ENCODE measurements at regions not wholly inside any gene's neighbourhood (a gene's known extent, or its start where the extent isn't known, plus 50 kb on each side); places are given as distances from the start of the nearest gene placed in this dataset.
"Not testable (repeated sequence)": the region's sequence is repeated elsewhere in the genome, so short reads cannot be mapped to it uniquely, and the experiment has no call there.

DNA sequence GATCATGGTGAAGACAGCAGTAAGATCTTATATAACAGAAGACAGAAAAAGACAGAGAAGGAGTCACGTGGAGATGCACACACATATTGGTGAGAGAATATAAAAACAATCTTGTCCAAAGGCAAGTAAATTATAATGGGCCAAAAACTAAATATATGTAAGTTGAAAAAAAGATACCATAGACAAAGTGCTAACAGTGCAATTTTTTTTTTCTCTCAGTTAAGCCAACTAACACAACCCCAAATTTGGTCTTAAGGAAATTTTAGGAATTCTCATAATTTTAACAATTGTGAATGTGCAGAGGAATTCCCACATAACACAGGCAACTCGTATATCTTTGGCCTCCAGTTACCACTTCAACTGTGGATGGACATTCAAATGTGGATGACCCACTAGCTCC lies 432.2 kb downstream of the SOX2 start:
- no peak for DNase-seq

DNA sequence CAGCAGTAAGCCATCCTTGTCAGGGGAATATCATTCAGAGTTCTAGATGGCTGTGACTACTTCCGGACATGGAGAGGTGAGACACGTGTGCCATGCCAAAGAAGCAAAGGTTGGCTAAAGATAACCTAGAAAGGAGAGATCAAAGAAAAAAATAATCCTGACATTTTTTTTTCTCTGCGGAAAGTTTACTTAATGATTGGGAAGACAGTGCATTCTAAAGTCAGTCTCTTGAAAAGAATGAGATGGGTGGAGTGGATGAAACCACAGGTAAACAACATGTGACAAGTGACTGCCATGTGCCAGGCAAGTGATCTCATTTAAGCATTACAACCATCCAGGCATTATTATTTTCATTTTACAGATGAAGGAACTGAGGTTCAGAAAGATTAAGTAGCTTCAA lies 436.6 kb downstream of the SOX2 start:
- no peak for DNase-seq

DNA sequence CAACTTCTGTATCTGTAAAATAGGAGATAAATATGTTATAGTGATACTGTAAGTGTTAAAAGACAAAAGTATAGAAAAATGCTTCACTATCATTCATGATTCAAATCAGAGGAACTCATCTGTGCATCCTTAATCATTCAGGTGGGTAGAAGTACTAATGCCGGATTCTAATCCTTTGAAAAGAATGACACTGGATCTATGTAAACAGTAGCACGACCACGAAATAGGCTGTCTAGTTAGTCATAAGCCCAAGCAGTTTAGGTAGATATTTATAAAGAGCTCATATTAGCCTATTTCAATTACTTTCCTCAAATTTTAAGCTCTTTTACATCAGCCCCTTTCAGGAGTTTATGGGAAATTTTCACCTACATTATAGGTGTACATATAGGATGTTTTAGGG lies 437.9 kb downstream of the SOX2 start:
- DNase-seq: no peak

DNA sequence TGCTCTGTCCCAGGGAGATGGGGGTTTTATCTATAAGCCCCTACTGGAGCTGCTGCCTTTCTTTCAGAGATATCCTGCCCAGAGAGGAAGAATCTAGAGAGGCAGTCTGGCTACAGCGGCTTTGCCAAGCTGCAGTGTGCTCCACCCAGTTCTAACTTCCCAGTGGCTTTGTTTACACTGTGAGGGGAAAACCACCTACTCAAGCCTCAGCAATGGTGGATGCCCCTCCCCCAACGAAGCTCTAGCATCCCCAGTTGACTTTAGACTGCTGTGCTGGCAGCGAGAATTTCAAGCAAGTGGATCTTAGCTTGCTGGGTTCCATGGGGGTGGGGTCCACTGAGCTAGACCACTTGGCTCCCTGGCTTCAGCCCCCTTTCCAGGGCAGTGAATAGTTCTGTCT lies 444.6 kb downstream of the SOX2 start:
- DNase-seq: not testable (repeated sequence)

DNA sequence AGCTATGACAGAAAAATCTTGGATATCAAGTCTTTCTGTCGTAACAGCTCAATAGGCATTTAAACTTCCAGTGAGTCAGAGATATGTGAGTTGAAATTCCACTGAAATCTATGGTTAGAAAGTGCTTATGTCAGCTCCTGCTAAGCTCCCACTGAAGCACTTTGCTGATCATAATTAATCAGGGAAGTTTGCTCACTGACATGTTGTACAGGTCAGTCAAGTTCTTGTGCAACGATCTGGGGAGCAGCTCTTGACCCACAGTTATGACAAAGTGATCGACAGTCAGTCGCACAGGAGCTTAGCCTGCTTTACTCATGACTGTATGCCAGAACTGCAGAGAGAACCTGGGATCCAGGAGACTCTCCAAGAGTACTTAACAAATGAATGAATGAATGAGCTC lies 453.5 kb downstream of the SOX2 start:
- no peak for DNase-seq

DNA sequence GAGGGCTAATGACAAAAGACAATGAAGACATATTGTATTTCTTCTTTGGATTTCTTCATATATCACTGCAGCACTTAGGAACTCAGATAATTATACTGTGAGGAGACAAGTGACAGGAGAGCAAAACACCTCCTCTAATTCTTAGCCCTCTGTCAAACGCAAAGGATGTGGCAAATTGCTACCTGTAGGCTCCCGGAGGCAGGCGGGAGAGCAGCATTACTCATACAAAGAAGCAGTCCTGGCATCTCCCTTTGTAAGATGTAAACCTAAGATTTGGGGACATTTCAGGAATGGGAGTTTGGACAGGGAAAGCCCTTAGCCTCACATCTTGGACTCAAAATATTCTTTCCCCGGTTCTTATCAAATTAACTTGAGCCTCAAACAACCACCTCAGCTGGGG lies 460.8 kb downstream of the SOX2 start:
- no peak for DNase-seq

DNA sequence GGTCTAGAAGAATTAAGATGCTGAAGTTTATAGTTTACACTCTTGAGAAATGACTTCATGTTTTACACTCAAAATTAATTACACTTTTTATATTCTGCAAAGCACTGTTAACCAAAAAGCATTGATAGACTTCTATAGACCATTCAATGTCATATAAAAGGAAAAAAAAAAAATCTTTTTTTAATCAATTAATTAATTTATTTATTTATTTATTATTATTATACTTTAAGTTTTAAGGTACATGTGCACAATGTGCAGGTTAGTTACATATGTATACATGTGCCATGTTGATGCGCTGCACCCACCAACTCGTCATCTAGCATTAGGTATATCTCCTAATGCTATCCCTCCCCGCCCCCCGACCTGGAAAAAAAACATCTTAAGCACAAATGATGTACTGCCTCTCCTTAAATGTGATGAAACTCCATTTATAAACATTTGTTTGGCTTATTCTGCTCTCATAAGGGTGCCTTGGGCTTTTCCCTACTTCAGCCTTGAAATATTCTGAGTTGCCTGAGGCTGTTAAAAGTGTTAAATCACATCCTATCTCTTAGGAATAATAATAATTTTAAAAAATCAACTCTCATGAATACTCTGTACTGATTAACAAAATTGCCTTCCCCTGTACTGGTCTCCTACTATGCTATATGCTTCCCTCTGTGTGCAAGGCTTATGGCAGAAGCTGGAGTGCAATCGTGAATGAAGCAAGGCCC lies 466.9 kb downstream of the SOX2 start:
- no peak for DNase-seq

DNA sequence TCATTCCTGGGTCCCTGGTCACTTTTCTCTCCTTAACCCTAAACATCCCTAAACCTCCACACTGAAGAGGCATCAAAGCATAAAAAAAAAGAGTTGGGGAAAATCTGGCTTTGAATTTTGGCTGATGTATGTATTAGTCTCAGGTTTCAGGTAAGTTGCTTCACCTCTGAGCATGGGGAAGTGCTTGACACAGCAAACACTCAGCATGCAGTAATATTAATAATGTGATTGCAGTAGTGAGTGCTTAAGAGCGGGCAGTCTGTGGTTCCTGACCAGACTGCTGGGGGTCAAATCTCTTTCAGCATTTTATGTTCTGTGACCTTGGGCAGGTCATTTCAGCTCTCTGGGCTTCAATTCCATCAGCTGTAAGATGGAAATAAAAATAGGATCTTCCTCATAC lies 467.9 kb downstream of the SOX2 start:
- no peak for DNase-seq

DNA sequence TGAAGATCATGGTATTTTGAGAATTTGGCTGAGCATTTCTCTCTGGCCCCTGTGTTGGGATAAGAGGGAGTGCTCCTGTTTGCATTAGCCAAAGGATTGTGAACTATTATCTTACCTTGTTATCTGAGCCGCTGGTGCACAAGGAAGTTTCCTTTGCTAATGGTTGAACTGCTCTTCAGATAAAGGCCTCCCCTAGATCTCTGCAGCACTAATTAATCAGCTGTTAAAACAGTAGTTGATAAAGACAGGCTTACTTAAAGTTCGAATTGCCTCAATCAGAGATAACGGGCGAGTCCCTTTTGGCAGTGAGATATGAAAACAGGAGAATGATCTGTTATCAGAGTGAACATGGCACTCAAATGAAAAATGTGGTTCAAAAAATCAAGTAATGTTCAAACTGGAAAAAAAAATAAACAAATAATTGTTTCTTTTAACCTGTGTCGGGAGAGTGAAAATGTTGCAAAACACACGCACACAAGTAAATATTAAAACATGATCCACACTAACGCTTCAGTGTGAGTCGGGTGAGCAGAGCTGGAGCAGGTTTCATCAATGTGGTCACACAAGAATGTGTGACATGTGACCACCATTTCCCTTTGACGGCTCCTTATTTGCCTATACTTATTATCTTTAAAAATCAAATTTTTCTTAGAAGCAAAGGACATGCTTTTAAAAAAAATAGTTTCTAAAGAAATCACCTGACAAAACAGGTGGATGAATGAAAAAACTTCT lies 469.1 kb downstream of the SOX2 start:
- no peak for DNase-seq

DNA sequence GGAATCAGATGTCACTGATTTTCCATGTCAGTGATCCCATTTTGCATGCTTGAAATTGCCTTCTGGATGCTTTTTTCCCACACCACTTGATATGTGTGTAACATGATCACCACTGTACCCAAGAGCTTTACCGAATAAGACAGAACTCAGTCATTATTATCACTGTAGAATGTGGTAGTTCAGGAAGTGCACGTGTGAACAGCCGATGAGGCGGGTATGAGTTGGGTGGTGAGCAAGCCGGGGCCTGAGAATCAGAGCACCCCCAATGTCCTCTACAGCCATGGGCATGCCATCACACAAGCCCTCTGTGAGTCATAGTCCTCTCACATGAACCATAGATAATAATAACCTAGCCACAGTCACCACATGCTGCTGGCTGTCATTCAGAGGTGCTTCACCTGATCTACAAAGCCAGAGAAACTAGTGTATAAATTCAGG lies 470.8 kb downstream of the SOX2 start:
- DNase-seq: no peak

DNA sequence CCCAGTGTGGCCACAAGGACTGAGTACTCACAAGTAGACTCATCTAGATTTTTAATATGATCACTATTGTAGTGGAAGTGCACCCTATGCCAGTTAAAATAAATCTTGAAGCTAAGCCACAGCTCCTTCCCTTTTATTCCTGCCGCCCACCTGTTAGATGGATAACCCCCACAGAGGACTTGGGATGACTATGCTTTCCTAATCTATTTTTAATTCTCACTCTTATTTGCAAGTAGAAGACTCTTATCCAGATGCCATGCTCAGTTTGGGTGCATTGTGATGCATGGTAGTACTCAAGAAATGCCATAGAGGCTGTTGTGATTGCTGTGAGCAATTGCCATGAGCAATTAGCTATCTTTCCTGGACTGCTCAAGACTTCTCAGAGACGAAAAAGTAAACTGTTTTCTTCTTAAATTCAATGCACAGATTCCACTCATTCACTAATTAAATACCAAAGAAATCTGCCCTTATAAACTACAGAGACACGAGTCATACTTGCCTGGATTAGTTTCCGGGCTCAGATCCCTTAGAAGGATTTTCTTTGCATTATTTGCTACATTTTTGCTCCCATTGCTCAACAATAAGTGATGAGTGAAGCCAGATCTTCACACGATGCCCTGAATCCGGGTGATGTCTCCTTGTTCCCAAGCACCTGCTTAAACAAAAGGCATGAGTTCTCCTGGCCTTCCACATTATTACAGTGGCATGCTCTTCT lies 472.1 kb downstream of the SOX2 start:
- DNase-seq: no peak

DNA sequence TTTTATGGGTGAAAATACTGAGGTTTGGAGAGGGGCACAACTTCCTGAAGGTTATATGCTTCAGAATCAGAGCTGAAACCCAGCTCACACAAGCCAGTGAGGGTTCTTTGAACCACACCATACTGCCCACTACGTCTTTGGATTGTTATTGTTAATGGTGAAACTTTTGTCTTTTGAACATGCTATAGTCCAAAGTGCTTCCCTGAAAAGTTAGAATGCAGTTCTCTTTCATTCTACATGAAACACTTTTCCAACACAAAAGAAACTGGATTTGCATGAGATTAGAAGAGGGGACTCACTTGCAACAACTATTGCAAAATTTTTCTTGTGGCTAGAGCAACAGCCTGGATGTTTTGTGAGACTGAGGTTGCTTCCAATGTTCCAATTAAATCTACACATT lies 473.6 kb downstream of the SOX2 start:
- DNase-seq: no peak

DNA sequence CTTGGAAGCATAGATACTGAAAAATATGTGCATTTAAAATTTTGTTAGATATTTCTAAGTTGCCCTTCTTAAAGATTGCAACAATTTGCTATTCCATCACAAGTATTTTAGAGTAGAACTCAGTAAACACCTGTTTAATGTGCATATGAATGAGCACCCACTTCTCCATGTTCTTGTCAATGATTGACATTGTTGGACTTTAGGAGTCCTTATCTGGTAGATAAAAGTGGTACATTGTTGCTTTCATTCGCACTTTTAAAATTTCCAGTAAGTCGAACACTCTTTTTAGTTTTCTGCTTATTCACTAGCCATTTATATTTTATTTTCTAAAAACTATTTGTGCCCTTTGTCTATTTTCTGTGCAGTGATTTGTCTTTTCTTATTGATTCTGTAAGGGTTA lies 478.3 kb downstream of the SOX2 start:
- DNase-seq: no peak

DNA sequence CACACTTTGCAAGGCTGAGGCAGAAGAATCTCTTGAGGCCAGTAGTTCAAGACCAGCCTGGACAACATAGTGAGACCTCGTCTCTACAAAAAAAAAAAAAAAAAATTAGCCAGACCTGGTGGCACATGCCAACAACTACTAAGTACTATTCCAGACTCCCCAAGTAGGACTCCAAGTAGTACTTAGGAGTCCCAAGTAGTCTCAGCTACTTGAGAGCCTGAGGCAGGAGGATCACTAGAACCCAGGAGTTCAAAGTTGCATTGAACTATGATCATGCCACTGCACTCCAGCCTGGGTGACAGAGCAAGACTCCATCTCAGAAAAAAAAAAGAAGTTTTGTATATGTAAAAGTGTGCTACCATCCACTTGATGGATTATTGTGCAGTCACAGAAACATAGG lies 486.6 kb downstream of the SOX2 start:
- no peak for DNase-seq

DNA sequence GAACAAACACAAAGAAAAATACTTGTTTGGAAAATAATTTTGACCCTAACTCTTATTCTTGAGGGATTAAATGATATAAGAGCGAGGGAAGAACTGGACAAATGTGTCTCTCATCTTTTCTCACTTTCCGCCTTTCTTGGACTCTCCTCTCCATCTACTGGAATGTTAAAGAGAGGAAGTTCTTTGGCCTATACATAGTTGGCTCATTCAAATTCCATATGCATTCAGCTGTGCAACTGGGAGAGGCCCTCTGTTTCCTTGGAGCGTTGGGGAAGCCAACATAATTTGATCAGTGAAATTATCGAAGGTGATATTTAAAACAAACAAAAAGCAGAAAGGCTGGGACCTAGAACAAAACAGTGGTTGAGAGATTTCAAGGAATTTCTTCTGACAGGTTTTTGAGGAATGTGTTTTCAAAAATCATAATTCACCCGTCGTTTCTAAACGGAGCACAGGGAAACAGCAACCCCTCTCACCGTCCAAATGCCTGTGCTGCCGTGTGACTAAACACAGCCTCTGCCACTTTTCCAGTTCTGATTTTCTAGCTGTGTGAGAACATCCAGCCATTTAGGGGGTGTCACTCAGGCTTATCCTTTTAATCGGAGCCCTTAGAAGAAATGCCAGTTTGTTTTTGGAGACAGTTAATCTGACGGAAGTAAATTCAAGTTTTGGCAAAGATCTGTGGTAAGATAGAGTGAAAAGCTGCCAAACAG lies 489.9 kb downstream of the SOX2 start:
- DNase-seq: no peak

DNA sequence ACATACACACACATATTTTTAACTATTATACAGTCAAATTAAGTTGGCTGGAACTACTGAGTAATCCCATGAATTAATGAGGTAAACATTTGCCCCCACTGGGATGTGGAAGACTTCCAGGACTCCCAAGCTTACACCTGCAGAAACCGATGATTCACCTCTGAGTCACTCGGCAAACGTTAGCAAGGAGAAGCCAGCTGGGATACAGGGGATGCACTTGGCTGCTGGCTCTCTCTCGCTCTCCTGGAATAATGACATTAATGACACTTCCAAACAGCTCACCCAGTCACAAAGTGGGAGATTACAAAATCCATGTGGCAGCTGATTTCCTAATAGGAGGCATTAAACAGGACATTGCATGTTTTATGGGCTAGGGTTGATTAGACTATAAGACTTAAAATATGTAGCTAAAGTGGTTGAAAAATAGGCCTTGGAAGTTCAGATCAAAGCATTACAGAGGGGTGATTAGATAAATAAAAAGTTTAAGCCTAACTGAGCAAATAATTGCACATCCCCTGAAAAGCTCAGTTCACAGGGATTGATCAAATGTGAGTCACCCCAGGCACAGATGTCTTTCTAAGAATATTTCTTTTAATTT lies 500.9 kb downstream of the SOX2 start:
- peak; percentile 4 for DNase-seq

DNA sequence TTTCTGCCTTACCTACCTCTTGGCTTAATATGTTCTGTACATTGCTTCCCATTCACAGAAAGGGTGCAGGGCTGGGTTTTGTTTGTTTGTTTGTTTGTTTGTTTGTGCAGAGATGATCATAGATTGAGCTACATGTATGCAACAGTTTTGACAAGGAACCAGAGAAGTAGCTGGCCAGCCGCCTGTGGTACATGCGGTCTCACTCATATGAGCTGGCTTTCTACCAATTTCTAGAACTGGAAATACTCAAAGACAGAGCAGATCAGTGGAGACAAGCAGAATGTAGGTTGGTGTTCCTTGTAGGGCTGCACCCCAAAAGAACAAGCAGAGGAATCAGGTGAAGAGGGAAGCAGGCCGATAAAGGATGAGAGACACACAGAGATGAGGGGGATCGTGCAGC lies 502.7 kb downstream of the SOX2 start:
- DNase-seq: no peak

DNA sequence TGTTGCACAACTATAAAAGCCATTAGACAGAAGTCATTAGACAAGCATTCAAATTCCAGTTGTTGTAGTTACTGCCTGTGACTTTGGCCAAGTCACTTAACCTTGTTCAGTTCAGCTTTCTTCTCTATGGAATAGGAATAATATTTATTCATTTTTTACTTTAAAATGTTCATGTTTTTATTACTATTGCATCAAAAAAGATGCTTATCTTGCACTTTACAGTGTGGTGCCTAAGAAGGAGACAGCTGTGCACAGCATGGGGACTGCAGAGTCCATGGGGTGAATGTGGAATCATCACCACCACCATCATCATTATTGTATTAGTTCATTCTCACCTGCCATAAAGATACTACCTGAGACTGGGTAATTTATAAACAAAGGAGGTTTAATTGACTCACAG lies 504.2 kb downstream of the SOX2 start:
- DNase-seq: no peak

DNA sequence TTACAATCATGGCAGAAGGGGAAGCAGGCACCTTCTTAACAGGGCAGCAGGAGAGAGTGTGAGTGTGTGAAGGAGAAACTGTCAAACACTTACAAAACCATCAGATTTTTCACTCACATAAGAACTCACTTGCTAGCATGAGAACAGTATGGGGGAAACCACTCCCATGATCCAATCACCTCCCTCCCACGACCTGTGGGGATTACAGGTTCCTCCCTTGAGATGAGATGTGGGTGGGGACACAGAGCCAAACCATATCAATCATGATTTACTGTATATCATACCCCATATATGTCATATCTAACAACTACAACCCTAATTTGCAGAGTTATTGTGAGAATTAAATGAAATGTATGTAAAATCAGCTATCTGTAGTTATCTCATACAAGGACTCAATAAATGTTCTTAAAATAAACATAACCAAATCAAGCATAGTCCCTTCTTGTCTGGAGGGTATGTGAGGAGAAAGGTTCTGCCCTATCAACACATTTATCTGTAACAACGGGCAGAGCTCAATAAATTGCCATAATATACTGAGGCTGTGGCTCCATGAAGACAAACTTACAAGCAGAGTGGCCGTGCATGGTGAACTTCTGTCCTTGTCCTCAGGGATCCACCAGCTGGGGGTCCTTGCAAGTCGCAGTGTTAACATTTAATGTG lies 504.7 kb downstream of the SOX2 start:
- DNase-seq: no peak

DNA sequence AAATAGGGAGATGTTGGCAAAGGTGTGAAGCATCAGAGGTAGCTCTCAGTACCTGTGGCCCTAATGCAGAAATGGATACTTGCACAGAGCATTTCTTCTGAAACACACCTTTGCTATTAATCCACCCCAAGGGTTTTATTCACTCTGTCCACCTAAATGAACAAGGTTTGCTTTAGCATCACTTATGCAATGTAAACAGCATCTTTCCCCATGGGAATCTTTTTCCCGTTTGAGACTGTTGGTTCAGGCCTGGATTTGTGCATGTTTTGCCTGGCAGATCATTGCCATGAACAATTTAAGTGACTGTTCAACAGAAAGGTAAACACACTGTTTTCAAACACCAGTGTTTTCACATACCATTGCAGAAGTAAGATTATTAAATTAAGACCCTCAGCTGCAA lies 508.3 kb downstream of the SOX2 start:
- no peak for DNase-seq

DNA sequence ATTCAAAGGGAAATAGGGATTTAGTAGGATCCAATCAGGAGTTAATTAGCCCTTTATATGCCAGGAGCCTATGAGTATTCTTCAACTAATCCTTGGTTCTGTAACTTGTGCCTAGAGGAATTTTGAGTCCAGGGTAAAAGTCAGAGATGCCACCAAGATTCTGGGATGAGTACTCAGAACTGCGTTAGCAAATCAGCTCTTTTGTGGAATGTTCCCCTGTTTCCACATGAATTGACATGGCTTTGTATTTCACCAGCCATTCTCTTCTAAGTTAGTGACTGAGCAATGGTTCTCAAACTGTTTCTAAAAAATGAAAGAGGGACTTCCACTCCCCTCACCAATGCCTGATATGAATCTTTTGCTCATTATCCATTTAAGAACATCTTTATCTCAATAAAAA lies 508.7 kb downstream of the SOX2 start:
- no peak for DNase-seq

DNA sequence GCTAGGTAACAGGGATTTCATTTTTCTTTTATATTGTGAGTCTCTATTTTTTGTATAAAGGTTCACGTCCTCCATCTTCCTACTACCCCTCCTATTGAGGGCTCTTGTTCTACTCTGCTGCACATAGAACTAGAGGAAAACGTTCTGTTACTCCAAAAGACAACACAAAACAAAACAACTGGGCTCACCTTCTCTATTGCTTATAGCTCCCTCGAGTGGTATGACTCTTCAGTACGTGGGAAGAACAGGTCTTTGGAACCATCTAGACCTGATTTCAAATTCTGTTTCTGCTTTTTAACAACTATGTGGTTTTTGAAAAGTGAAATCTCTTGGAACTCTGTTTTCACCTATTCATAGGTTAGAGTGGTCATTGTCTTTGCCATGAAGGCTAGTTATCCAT lies 515.3 kb downstream of the SOX2 start:
- no peak for DNase-seq

Measured in dermis blood vessel endothelial cell (primary cell).